ENCODE measurements at regions not wholly inside any gene's neighbourhood (a gene's known extent, or its start where the extent isn't known, plus 50 kb on each side); places are given as distances from the start of the nearest gene placed in this dataset.

DNA sequence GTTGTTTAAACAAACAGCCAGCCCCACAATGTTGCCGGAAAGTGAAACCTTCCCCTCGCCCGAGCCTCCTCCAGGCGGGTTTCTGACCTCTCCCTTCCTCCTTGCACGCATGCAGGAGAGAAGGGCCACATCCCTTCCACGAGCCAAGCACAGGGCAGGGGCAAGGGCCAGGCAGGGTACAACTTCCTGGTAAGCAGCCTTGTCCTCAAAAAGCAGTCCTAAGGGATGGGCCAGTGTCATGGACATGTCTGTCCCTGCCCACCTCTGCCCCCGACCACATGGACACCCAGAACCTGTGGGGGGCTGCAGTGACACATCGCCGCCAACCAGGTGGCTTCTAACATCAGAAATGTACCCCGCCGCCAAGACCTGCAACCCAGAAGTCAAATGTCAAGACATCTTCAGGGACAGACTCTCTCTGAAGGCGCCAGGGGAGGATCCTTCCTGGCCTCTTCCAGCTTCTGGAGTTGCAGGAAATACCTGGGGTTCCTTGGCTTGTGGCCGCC, 145.3 kb downstream of the CRYBB2 start:
- TF ChIP-seq CTCF (IDR thresholded peaks at IDR 0.05) = no peak
- no peak overlapping the region for H3K27ac ChIP-seq
- peaks cover 10% of the 10 kb centered on the region for H3K4me1 ChIP-seq
- no peaks in the 10 kb centered on the region for H3K27me3 ChIP-seq
- H3K36me3 ChIP-seq = peaks cover 1% of the 10 kb centered on the region
- peak; percentile 52 for DNase-seq
- intact Hi-C loops (cut with DNase I) = no loop called here
- H3K4me3 ChIP-seq = no peak overlapping the region
- no peaks in the 10 kb centered on the region for H3K9me3 ChIP-seq
- ATAC-seq = no peak

- Histone ChIP-seq H3K27me3 (no peaks in the 10 kb centered on the region), H3K9me3 (no peaks in the 10 kb centered on the region), H3K36me3 (no peaks in the 10 kb centered on the region), H3K4me3 (no peak overlapping the region), H3K27ac (no peak overlapping the region), H3K4me1 (peaks cover 10% of the 10 kb centered on the region)
- ATAC-seq (peak; percentile 17), DNase-seq (no peak)
- TF ChIP-seq CTCF (IDR thresholded peaks at IDR 0.05) = no peak
- intact Hi-C loops (cut with DNase I) = no loop called here
Measured at GRCh38 chr22:25365491-25366261, 146.2 kb downstream of the CRYBB2 start.

GRCh38 chr22:25366408-25366807, 147.0 kb downstream of the CRYBB2 start:
- H3K9me3 ChIP-seq = no peaks in the 10 kb centered on the region
- H3K4me3 ChIP-seq = no peak overlapping the region
- DNase-seq (no peak), ATAC-seq (no peak)
- intact Hi-C loops (cut with DNase I) = no loop called here
- H3K27me3 ChIP-seq = no peaks in the 10 kb centered on the region
- H3K27ac ChIP-seq = no peak overlapping the region
- peaks cover 10% of the 10 kb centered on the region for H3K4me1 ChIP-seq
- H3K36me3 ChIP-seq = no peaks in the 10 kb centered on the region
- TF ChIP-seq CTCF (IDR thresholded peaks at IDR 0.05) = no peak

GRCh38 chr22:25366876-25367466, 147.5 kb downstream of the CRYBB2 start:
- intact Hi-C loops (cut with DNase I) = no loop called here

GRCh38 chr22:25367756-25368155, 148.3 kb downstream of the CRYBB2 start:
- H3K27me3 ChIP-seq = no peaks in the 10 kb centered on the region
- H3K27ac ChIP-seq = no peak overlapping the region
- DNase-seq (no peak), ATAC-seq (no peak)
- peaks cover 10% of the 10 kb centered on the region for H3K4me1 ChIP-seq
- TF ChIP-seq CTCF (IDR thresholded peaks at IDR 0.05) = no peak
- H3K36me3 ChIP-seq = no peaks in the 10 kb centered on the region
- intact Hi-C loops (cut with DNase I) = no loop called here
- H3K4me3 ChIP-seq = no peak overlapping the region
- no peaks in the 10 kb centered on the region for H3K9me3 ChIP-seq

More at GRCh38 chr22:25366876-25367466, 147.5 kb downstream of the CRYBB2 start:
- Histone ChIP-seq H3K4me3 (no peak overlapping the region), H3K9me3 (no peaks in the 10 kb centered on the region), H3K36me3 (no peaks in the 10 kb centered on the region), H3K27me3 (no peaks in the 10 kb centered on the region), H3K27ac (no peak overlapping the region), H3K4me1 (peaks cover 10% of the 10 kb centered on the region)
- ATAC-seq = no peak
- TF ChIP-seq CTCF (IDR thresholded peaks at IDR 0.05) = no peak
- DNase-seq = no peak
